ENCODE measurements at regions not wholly inside any gene's neighbourhood (a gene's known extent, or its start where the extent isn't known, plus 50 kb on each side); places are given as distances from the start of the nearest gene placed in this dataset.

GRCh38 chr12:91591639-91591987 is 409.0 kb upstream of the DCN start:
- Histone ChIP-seq H3K27me3 (ENCODE audit: low read depth) (no peaks in the 10 kb centered on the region), H3K27ac (no peak overlapping the region), H3K9me3 (no peaks in the 10 kb centered on the region), H3K4me3 (no peak overlapping the region), H3K4me1 (peaks cover 6% of the 10 kb centered on the region), H3K36me3 (no peaks in the 10 kb centered on the region)
- no peak for TF ChIP-seq CTCF (IDR thresholded peaks at IDR 0.05)
- DNase-seq (no peak), ATAC-seq (no peak)
- intact Hi-C loops (cut with DNase I) = no loop called here

GRCh38 chr12:91590966-91591638 is 408.5 kb upstream of the DCN start:
- H3K36me3 ChIP-seq = no peaks in the 10 kb centered on the region
- no peak for TF ChIP-seq CTCF (IDR thresholded peaks at IDR 0.05)
- H3K27ac ChIP-seq = no peak overlapping the region
- intact Hi-C loops (cut with DNase I) = no loop called here
- DNase-seq = no peak
- peaks cover 6% of the 10 kb centered on the region for H3K4me1 ChIP-seq
- H3K9me3 ChIP-seq = no peaks in the 10 kb centered on the region
- H3K27me3 ChIP-seq (ENCODE audit: low read depth) = no peaks in the 10 kb centered on the region
- no peak overlapping the region for H3K4me3 ChIP-seq
- no peak for ATAC-seq

GRCh38 chr12:91588874-91589454 is 406.3 kb upstream of the DCN start:
- Histone ChIP-seq H3K27me3 (ENCODE audit: low read depth) (no peaks in the 10 kb centered on the region), H3K4me3 (no peak overlapping the region), H3K9me3 (no peaks in the 10 kb centered on the region), H3K4me1 (peaks cover 6% of the 10 kb centered on the region), H3K27ac (no peak overlapping the region), H3K36me3 (no peaks in the 10 kb centered on the region)
- intact Hi-C loops (cut with DNase I) = no loop called here
- ATAC-seq (peak in 1 of 2 donors; percentile 19), DNase-seq (no peak)
- TF ChIP-seq CTCF (IDR thresholded peaks at IDR 0.05) = no peak

- no peak for ATAC-seq
- H3K4me3 ChIP-seq = no peak overlapping the region
- TF ChIP-seq CTCF (IDR thresholded peaks at IDR 0.05) = no peak
- intact Hi-C loops (cut with DNase I) = no loop called here
- H3K27ac ChIP-seq = no peak overlapping the region
- no peaks in the 10 kb centered on the region for H3K9me3 ChIP-seq
- H3K4me1 ChIP-seq = peaks cover 6% of the 10 kb centered on the region
- DNase-seq = no peak
- H3K27me3 ChIP-seq (ENCODE audit: low read depth) = no peaks in the 10 kb centered on the region
- H3K36me3 ChIP-seq = no peaks in the 10 kb centered on the region
Observed at GRCh38 chr12:91586015-91586414, 403.4 kb upstream of the DCN start.

GRCh38 chr12:91582811-91583210 is 400.2 kb upstream of the DCN start:
- ATAC-seq = no peak
- intact Hi-C loops (cut with DNase I) = no loop called here
- TF ChIP-seq CTCF (IDR thresholded peaks at IDR 0.05) = no peak

More at GRCh38 chr12:91582811-91583210, 400.2 kb upstream of the DCN start:
- Histone ChIP-seq H3K4me1 (no peaks in the 10 kb centered on the region), H3K36me3 (no peaks in the 10 kb centered on the region), H3K27me3 (ENCODE audit: low read depth) (no peaks in the 10 kb centered on the region), H3K9me3 (no peaks in the 10 kb centered on the region), H3K27ac (no peak overlapping the region), H3K4me3 (no peak overlapping the region)
- no peak for DNase-seq

Data from lower lobe of right lung (tissue), 2 donors.